ENCODE measurements at regions not wholly inside any gene's neighbourhood (a gene's known extent, or its start where the extent isn't known, plus 50 kb on each side); places are given as distances from the start of the nearest gene placed in this dataset.
"Not testable (repeated sequence)": the region's sequence is repeated elsewhere in the genome, so short reads cannot be mapped to it uniquely, and the experiment has no call there.

GRCh38 chr14:27312730-27313129 lies 714.9 kb upstream of the NOVA1 start:
- not testable (repeated sequence) for TF ChIP-seq CTCF, POLR2A (IDR thresholded peaks at IDR 0.05)

Data from heart left ventricle (tissue), 13 donors.